ENCODE measurements at regions not wholly inside any gene's neighbourhood (a gene's known extent, or its start where the extent isn't known, plus 50 kb on each side); places are given as distances from the start of the nearest gene placed in this dataset.
"Not testable (repeated sequence)": the region's sequence is repeated elsewhere in the genome, so short reads cannot be mapped to it uniquely, and the experiment has no call there.

- DNase-seq: no peak
Measured at GRCh38 chr9:11549311-11549794, 936.6 kb upstream of the PTPRD start.

- DNase-seq: no peak
Measured at GRCh38 chr9:11551106-11551505, 938.3 kb upstream of the PTPRD start.

DNA sequence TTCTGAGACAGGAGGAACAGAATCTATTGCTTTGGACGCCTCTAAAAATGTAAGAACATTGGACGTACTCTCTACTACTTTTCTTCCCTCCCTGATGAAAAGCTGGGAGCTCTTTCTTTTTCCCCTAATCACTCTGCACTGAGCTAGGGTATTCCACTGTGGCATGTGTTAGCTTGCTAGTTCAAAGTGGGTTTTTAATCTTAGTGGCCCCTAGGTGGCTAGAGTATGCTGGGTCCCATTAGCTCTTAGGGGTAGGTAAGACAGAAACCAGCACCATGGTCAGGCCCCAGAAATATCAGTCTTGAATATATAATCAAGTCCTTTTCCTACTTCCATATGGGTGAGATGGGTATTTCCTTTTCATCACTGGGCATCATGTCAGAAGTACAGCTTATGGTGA lies 945.2 kb upstream of the PTPRD start:
- DNase-seq: no peak

GRCh38 chr9:11559001-11559776 lies 946.4 kb upstream of the PTPRD start:
- DNase-seq: no peak

DNA sequence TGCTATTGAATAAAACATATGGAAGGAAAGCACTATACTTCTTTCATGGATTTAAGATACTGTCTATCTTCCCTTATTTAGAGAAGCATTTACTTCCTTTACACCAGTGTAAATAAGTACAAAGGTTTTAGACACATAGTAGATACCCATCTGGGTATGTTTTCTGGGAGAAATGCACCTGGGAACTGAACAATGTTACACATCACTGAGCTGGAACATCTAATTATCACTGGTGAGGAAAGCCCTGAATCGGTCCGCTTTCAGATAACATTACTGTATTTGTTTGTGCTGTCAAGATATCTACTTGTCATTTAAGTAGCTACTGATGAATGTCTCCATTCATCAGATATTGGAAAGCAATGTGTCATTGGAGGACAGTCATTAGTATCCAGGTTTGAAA lies 964.7 kb upstream of the PTPRD start:
- DNase-seq: no peak

DNA sequence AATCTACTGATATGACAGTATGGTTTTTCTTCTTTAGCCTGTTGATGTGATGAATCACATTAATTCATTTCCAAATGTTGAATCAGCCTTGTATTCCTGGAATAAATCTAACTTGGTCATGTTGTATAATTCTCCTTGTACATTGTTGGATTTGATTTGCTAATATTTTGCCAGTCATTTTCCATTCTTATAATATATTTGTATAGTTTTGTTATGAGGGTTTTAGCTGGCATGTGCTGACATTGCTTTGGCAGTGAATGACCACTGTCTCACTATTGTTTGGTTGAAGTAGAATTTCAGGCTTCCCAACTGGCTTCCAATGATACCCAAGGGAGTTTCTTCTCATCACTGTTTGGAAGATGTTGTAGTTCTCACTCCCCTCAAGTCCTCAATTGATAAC lies 983.0 kb upstream of the PTPRD start:
- no peak for DNase-seq

DNA sequence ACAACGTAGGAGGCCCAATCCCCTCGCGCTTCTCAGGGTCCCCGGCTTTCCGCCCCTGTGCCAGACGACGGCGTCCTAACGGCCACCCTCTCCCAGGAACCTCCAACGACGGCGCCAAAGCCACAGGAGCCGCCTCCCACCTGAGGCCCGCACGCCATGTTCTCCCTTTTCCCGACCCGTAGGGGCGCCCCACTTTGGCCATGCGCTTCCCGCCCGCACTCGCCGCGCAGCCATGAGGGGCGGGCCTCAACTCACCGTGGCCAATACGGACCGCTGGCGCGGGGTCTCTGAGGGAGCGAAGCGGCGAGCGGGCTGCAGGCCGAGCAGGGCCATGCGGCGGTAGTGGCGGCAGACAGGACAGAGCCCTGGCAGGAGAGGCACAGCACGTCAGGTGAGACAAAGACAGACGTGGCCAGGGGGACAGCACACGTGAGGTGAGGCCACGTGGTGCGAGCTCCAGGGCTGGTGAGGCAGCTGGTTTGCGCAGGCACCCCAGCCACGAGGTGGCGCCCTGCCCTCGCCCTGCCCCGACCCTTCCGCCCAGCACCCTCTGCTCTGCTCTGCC lies 1005.5 kb upstream of the PTPRD start:
- no peak for DNase-seq

GRCh38 chr9:11632691-11633090 lies 1019.9 kb upstream of the PTPRD start:
- no peak for DNase-seq

DNA sequence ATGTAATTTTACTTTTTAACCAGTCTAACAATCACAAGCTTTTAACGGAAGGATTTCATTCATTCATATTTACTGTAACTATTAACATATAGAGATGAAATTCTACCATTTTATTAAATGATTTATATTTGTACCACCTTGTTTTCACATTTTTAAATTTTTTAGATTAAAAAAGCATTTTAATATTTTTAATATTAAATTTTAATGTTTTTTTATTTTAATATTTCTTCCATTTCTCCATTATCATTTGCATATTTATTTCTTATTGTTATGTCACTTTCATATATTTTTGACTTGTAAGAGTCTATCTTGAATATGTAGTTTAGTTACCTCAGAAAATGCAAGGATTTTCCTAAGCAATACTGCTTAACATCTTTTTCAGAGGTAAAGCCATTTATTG lies 1034.0 kb upstream of the PTPRD start:
- DNase-seq: no peak

- no peak for DNase-seq
Measured at GRCh38 chr9:11653867-11654266, 1039.3 kb upstream of the TYRP1 start.

DNA sequence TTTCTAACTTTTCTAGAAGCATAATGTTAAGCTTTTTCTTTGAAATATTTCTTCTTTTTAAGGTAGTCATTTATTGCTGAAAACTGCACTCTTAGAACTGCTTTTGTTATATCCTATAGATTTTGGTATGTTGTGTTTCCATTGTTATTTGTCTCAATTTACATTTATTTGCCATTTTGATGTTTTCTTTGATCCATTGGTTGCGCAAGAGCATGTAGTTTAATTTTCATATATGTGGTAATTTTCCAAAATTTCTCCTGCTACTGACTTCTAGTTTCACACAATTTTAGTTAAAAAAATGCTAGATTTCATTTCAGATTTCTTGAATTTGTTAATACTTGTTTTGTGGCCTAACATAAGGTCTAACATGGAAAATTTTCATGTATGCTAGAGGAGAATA lies 1029.3 kb upstream of the TYRP1 start:
- DNase-seq: no peak

DNA sequence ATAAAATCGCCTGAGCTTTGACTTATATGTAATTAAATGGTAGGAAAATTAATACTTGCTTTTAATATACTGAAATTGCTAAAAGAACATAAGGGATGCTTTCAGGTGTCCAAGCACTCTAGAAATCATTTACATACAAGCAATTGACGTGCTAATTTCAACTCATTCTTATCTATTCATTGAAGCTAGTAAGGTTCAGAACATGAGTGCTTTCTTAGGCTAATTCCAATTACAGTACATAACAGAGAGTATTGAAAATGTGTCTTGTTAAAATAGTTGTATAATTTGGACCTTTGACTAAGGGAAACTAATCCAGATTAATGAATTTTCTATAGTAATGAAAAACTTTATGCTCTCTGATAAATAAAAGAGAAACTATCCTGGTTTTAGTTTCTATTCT lies 1016.4 kb upstream of the TYRP1 start:
- DNase-seq: no peak

DNA sequence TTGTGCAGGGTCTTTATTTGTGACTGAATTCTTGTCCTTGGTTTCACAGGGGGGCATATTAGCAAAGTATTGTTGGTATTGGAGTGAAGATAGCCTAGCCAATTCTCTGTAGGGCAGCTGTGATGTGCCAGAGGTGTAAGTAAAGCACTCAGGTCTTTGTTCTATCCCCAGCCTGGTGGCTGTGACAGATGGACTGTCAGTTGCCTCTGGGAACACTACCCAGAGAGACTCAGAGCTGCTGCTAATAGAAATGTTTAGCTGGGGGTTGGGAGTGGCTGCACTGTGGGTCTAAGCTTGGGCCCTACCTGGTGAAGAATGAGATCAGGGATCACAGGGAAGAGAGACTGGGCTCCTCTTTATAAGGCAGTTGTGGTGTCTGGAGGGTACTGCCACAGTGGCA lies 1006.5 kb upstream of the TYRP1 start:
- no peak for DNase-seq

DNA sequence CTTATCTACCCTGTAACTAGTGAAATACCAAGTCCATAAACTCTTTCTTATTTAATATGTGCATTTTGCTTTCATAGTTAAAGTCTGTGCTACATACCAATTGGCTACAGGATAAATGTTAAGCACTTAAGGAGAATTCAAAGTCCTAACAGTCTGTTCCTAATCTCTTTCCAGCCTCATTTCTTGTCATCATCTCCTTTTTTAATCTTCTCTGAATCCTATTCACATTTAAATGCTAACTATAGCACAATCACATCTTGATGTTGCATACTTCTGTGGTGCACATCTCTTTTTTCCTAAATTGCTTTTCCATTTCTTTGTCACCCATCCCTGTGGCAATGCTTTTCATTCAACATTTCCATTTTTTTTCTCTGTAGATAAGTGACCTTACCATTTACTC lies 996.1 kb upstream of the TYRP1 start:
- no peak for DNase-seq

DNA sequence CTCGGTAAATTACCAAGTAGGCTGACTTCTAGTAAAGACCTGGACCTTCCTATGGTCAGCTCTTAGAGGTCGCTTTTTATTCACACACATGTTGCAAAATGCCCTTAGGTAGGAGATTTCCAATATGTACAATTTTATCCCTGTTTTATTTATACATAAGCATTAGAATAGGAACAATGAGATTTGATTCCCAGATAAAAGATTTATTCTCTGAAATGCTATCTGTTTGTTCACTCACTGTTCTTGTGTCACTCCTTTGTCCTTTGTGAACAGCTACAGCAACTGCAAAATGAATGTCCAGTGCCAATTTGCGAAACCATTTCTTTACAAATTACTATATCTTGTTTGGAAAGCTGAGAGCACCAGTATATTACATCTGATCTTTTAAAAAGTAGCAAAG lies 991.5 kb upstream of the TYRP1 start:
- DNase-seq: no peak

DNA sequence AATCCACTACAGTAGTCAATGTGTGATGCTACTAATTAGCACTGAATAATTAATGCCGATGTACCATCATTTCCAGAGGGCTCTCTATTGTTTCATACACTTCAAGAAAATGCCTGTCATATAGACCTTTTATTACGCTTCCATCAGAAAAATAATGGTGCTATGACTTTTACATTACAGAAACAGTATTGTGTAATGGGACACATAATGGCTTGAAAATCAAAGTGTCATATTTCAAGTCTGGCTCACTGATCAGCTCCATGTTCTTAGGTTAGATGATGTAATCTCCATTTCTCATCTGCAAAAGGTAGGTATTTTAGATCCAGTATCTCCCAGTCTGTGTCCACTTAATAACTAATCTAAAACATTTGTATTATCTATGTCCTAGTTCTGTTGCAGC lies 990.6 kb upstream of the TYRP1 start:
- no peak for DNase-seq

DNA sequence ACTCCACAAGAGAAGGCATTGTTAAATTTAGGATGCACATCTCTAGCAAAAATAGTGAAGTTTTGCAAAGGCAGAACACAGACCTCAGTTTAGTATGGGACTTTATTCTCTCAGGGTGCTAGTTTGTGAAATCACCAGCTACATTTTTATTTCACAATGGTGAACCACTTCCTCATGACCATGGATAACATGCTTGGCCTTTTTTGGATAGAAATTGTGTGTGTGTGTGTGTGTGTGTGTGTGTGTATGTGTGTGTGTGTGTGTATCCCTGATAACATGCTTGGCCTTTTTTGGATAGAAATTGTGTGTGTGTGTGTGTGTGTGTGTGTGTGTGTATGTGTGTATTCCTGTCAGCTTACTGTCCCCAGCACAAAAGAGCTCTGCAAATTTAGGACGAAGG lies 989.0 kb upstream of the TYRP1 start:
- not testable (repeated sequence) for DNase-seq

DNA sequence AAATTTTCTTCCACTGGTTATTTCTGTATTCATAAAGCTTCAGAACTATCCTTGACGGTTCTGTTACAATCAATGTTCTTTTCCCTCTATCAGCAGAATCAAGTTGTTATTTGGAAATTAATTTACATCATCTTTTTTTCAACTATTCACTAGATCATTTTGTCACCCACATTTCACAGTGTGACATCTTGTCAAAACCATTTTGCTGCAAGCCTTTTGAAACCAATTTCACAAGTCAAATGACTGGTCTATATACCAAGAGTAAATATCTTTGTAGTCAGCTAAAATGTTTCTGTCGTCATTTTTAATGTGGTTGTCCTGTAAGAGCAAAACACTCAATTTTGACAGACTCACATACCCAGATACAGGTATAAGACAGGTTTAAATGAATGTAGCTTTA lies 984.3 kb upstream of the TYRP1 start:
- no peak for DNase-seq

DNA sequence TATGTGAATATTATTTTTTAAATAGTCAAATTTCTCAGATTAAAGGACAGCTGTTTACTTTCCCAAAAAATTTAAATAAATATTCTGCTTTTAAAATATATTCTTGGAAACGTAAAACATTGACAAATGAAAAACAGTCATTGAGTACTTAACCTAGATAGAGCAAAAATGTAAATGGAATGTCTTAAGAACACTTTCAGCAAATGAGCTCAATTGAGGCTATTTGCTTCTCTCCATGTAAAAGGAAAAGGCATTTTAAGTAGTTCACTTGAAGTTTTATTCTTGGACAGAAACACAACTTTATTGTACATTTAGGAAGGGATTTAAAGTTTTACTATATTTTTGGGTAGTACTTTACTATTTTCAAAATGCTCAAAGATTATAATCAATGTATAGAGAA lies 983.6 kb upstream of the TYRP1 start:
- no peak for DNase-seq

GRCh38 chr9:11713077-11713476 lies 980.1 kb upstream of the TYRP1 start:
- no peak for DNase-seq

GRCh38 chr9:11722957-11723356 lies 970.2 kb upstream of the TYRP1 start:
- DNase-seq: no peak

DNA sequence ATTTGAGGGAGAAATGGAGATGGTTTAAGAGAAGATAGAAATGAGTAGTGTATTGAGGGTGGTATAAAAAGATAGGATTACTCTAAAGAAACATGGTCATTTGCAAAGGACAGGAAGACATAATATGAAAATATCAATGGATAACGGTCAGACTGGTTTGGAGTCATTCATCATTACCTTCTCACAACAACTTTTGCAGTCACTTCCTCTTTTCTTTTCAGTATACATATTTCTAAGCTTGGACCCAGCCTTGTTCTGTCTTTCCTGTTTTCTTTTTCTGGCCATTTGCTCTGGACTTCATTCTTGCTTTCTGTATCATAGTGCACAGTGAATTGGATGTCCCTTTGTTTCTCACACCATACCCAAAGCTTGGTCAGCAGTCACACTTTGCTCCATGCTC lies 966.5 kb upstream of the TYRP1 start:
- DNase-seq: no peak

GRCh38 chr9:11735391-11735790 lies 957.8 kb upstream of the TYRP1 start:
- no peak for DNase-seq

GRCh38 chr9:11742471-11742870 lies 950.7 kb upstream of the TYRP1 start:
- DNase-seq: no peak

DNA sequence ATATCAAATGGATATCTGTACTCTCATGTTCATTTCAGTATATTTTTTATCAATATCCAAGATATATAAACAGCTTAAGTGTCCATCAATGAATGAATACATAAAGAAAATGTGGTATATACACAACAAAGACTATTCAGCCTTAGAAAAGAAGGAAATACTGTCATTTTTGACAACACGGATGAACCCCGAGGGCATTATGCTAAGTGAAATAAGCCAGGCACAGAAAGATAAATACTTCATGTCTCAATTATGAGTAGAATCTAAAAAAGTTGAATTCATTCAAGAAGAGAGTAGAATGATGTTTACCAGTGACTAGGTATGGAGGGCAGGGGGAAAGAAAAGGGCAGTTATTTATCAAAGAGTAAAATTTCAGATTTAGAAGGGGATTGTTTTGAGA lies 949.8 kb upstream of the TYRP1 start:
- no peak for DNase-seq

All from C1 segment of cervical spinal cord (tissue), 14 donors.